HepG2 (cell line): ENCODE measurements at regions not wholly inside any gene's neighbourhood (a gene's known extent, or its start where the extent isn't known, plus 50 kb on each side); places are given as distances from the start of the nearest gene placed in this dataset.

Experiments used
- ATAC-seq: fragments of 200-7000 bp; cut with Tn5 transposase; 3 replicates; pipeline ENCODE4 v1.9.1; 2020; ENCODE audit warnings: mild to moderate bottlenecking, moderate library complexity
- BruUV-seq: library from RNA; stranded (reverse); fragments of 400-500 nt; replicated peaks from 2 replicates; lab custom pipeline; 2021; lab: Mats Ljungman, UMichigan
- CTCF ChIA-PET: fragments of 300-600 bp; formaldehyde crosslinking; extraction: SDS; loops from one replicate; lab custom pipeline; 2021; ENCODE audit warnings: low total read pairs, inconsistent platforms, low intra/inter-chr PET ratio; lab: Yijun Ruan, JAX
- POLR2A ChIA-PET: fragments of 350-600 bp; sonication (Branson Sonifier 250); formaldehyde crosslinking; loops from one replicate; lab custom pipeline; 2020; ENCODE audit warnings: antibody characterized with exemption, inconsistent platforms; lab: Yijun Ruan, JAX
- DNase-seq: peaks from one replicate; pipeline ENCODE4 v3.0.0-alpha.2; 2015; ENCODE audit warnings: low spot score
- FAIRE-seq: peaks from 3 replicates; lab custom pipeline; 2011; peaks lifted over from hg19 to GRCh38; lab: Jason Lieb, UNC
- H2AFZ ChIP-seq: one replicate; pipeline ENCODE4 v1.6.1; 2011; ENCODE audit warnings: low read length, inconsistent platforms
- H3K27ac ChIP-seq: fragments of 300-600 bp; 3 replicates; pipeline ENCODE4 v1.8.0; 2011; ENCODE audit warnings: mixed run types, mild to moderate bottlenecking, mixed read lengths, low read length, inconsistent platforms; ENCODE audit not compliant: insufficient read depth; ENCODE audit errors: extremely low read length
- H3K27me3 ChIP-seq, 2 experiments: fragments of 200-600 bp in 1 of 2; 2 replicates in 1 of 2; 3 replicates in 1 of 2; pipeline versions ENCODE4 v1.6.0 to v1.8.0; 2011; ENCODE audit warnings: low read length in 2 of 2, mild to moderate bottlenecking in 2 of 2, moderate library complexity in 2 of 2, inconsistent platforms in 1 of 2; ENCODE audit not compliant: insufficient read depth in 2 of 2, control insufficient read depth in 1 of 2
- H3K36me3 ChIP-seq, 2 experiments: fragments of 200-600 bp in 1 of 2; replicated peaks in 1 of 2; 2 replicates in 1 of 2; 3 replicates in 1 of 2; pipeline versions ENCODE4 v1.5.1 to v1.8.0; 2011; ENCODE audit warnings: low read length in 2 of 2, inconsistent platforms in 1 of 2; ENCODE audit not compliant: insufficient read depth in 2 of 2, control insufficient read depth in 1 of 2
- H3K4me1 ChIP-seq: 2 replicates; pipeline ENCODE4 v1.5.1; 2012; ENCODE audit warnings: low read length, inconsistent platforms; ENCODE audit not compliant: insufficient read depth
- H3K4me2 ChIP-seq: 2 replicates; pipeline ENCODE4 v1.6.0; 2011; ENCODE audit warnings: low read depth, low read length, inconsistent platforms
- H3K4me3 ChIP-seq, 3 experiments: fragments of 200-600 bp in 1 of 3; sonication (generic), shearing (Covaris generic) in 1 of 3; replicated peaks in 1 of 3; 2 replicates each; pipeline ENCODE4 v1.5.1; 2011 to 2016; ENCODE audit warnings: low read length in 3 of 3, inconsistent platforms in 2 of 3, low read depth in 2 of 3, mild to moderate bottlenecking in 2 of 3, control low read depth in 1 of 3, mixed read lengths in 1 of 3; ENCODE audit not compliant: insufficient read depth in 1 of 3
- H3K79me2 ChIP-seq: one replicate; pipeline ENCODE4 v1.6.1; 2011; ENCODE audit warnings: low read length, inconsistent platforms; ENCODE audit not compliant: insufficient read depth
- H3K9ac ChIP-seq: 2 replicates; pipeline ENCODE4 v1.6.0; 2011; ENCODE audit warnings: mild to moderate bottlenecking, low read depth, low read length, inconsistent platforms; ENCODE audit not compliant: insufficient read depth
- H3K9me3 ChIP-seq: 2 replicates; pipeline ENCODE4 v1.5.1; 2012; ENCODE audit warnings: mild to moderate bottlenecking, low read length
- H4K20me1 ChIP-seq: 2 replicates; pipeline ENCODE4 v1.6.0; 2011; ENCODE audit warnings: inconsistent platforms, mild to moderate bottlenecking, low read length, moderate library complexity; ENCODE audit not compliant: insufficient read depth
- ATF7 ChIP-seq, 2 experiments: fragments of 450-650 bp in 1 of 2; sonication (generic) in 1 of 2; formaldehyde crosslinking in 1 of 2; IDR thresholded peaks; 2 replicates each; pipeline versions ENCODE4 v1.4.0 to v1.6.1; 2016 to 2020; ENCODE audit warnings: antibody characterized with exemption in 1 of 2, mild to moderate bottlenecking in 1 of 2, missing genetic modification reagents in 1 of 2
- CREB1 ChIP-seq, 2 experiments: fragments of 450-650 bp in 1 of 2; IDR thresholded peaks; 2 replicates each; pipeline ENCODE4 v1.6.1; 2016 to 2017; ENCODE audit warnings: control low read depth in 1 of 2, mild to moderate bottlenecking in 1 of 2, missing compliant biosample characterization in 1 of 2, missing genetic modification characterization in 1 of 2
- JARID2 ChIP-seq: sonication (generic); formaldehyde crosslinking; IDR thresholded peaks from 2 replicates; pipeline ENCODE4 v1.8.1; 2023; ENCODE audit warnings: missing genetic modification reagents, inconsistent platforms; ENCODE audit not compliant: insufficient replicate concordance
- NCOA2 ChIP-seq: sonication (generic); formaldehyde crosslinking; IDR thresholded peaks from 2 replicates; pipeline ENCODE4 v1.8.0; 2022; ENCODE audit warnings: inconsistent platforms
- NFE2L2 ChIP-seq: fragments of 150-350 bp; IDR thresholded peaks from 2 replicates; pipeline ENCODE4 v1.6.1; 2014; ENCODE audit warnings: low read length
- POLR2G ChIP-seq: fragments of 200-400 bp; formaldehyde crosslinking; IDR thresholded peaks from 2 replicates; pipeline ENCODE4 v1.6.1; 2018; ENCODE audit warnings: mild to moderate bottlenecking, low read depth, low read length, moderate library complexity
- SMAD3 ChIP-seq: sonication (generic); formaldehyde crosslinking; IDR thresholded peaks from 2 replicates; pipeline ENCODE4 v1.4.0; 2020; ENCODE audit warnings: missing genetic modification reagents
- SMYD3 ChIP-seq: sonication (generic); formaldehyde crosslinking; IDR thresholded peaks from 2 replicates; pipeline ENCODE4 v1.8.1; 2023; ENCODE audit warnings: mild to moderate bottlenecking, missing genetic modification reagents
- SP4 ChIP-seq: sonication (generic); formaldehyde crosslinking; IDR thresholded peaks from 2 replicates; pipeline ENCODE4 v1.8.1; 2023; ENCODE audit warnings: mild to moderate bottlenecking, missing genetic modification reagents
- ZBTB20 ChIP-seq: sonication (generic); formaldehyde crosslinking; IDR thresholded peaks from 2 replicates; pipeline ENCODE4 v1.8.1; 2023; ENCODE audit warnings: missing genetic modification reagents, low read depth, mild to moderate bottlenecking, borderline replicate concordance
- ZBTB42 ChIP-seq: sonication (generic); formaldehyde crosslinking; IDR thresholded peaks from 2 replicates; pipeline ENCODE4 v1.5.0; 2020; ENCODE audit warnings: mild to moderate bottlenecking, missing genetic modification reagents
- ZFP62 ChIP-seq: sonication (generic); formaldehyde crosslinking; IDR thresholded peaks from 2 replicates; pipeline ENCODE4 v1.4.0; 2020; ENCODE audit warnings: missing genetic modification reagents
- ZNF441 ChIP-seq: sonication (generic); formaldehyde crosslinking; IDR thresholded peaks from 2 replicates; pipeline ENCODE4 v1.7.0; 2021; ENCODE audit warnings: missing genetic modification reagents, borderline replicate concordance
- WGBS: methylation state at CpG from one replicate; pipeline ENCODE4 v1.1.6; 2017; ENCODE audit warnings: low lambda C conversion rate; 5-methylcytosine and 5-hydroxymethylcytosine counted together
- in situ Hi-C: cut with HindIII; loops from 2 replicates; pipeline ENCODE4 v1.10.0; 2017; ENCODE audit warnings: low pct_unique_long_range_greater_than_20kb; ENCODE audit not compliant: extremely low pct_ligation_motif_present
- intact Hi-C: fragments of 100-400 bp; cut with micrococcal nuclease; formaldehyde crosslinking; loops from one replicate; pipeline ENCODE4 v1.10.0; 2022; ENCODE audit not compliant: unreplicated experiment
- TF ChIP-seq, protein P1 (sequence below): IDR thresholded peaks from 2 replicates; pipeline ENCODE4 v1.6.1; 2012; ENCODE audit warnings: low read length, improper control_type of control experiment
- TF ChIP-seq, protein P2 (sequence below): sonication (generic); formaldehyde crosslinking; IDR thresholded peaks from 2 replicates; pipeline ENCODE4 v1.8.1; 2023; ENCODE audit warnings: missing genetic modification reagents, mild to moderate bottlenecking, borderline replicate concordance
- TF ChIP-seq, protein P3 (sequence below): sonication (generic); formaldehyde crosslinking; IDR thresholded peaks from 2 replicates; pipeline ENCODE4 v1.4.0; 2020; ENCODE audit warnings: mild to moderate bottlenecking, missing genetic modification reagents, borderline replicate concordance

DNA sequence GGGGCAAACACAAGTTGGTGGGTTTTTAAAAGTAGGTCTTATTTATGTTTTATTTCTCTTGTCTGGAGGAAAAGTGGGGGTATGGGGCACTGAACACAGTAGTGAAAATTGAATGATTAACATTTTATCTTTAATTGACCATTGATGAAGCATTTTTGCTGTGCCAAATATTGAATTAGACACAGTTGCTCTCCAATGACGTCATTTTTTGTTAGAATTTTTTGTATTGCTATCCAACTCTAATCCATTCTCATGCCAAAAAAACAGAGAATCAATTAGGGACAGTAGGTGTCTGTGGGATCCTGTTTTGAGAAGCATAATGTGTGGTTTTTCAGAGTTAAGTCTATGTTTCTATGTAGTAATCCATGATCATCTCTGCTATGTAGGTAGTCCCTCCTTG lies 1032.8 kb downstream of the STPG2 start:
- ATAC-seq (no peak), DNase-seq (no peak), FAIRE-seq (no peak)
- Histone ChIP-seq H3K4me3 (no peak overlapping the region), H3K4me2 (no peak overlapping the region), H3K4me1 (no peaks in the 10 kb centered on the region), H3K79me2 (no peaks in the 10 kb centered on the region), H3K9ac (no peak overlapping the region), H2AFZ (no peak overlapping the region), H3K27ac (no peak overlapping the region), H3K27me3 (no peaks in the 10 kb centered on the region), H3K36me3 (no peaks in the 10 kb centered on the region), H3K9me3 (peaks cover 14% of the 10 kb centered on the region), H4K20me1 (no peaks in the 10 kb centered on the region)
- POLR2A ChIA-PET = no interaction called here
- CTCF ChIA-PET = no interaction called here
- TF ChIP-seq ZFP62 (no peak), SMYD3 (CRISPR knock-in tag) (no peak), ZBTB42 (CRISPR knock-in tag) (no peak), CREB1 (IDR thresholded peaks at IDR 0.05) (peak; percentile 88), CREB1 (CRISPR knock-in tag; IDR thresholded peaks at IDR 0.05) (no peak), SMAD3 (CRISPR knock-in tag) (no peak), SP4 (CRISPR knock-in tag) (no peak), ZNF441 (CRISPR knock-in tag) (no peak), ZBTB20 (CRISPR knock-in tag) (no peak), ATF7 (IDR thresholded peaks at IDR 0.05) (peak; percentile 98), ATF7 (CRISPR knock-in tag; IDR thresholded peaks at IDR 0.05) (no peak), NFE2L2 (no peak), JARID2 (no peak), POLR2G (no peak), NCOA2 (CRISPR knock-in tag) (no peak)
- TF ChIP-seq, protein P1, sequence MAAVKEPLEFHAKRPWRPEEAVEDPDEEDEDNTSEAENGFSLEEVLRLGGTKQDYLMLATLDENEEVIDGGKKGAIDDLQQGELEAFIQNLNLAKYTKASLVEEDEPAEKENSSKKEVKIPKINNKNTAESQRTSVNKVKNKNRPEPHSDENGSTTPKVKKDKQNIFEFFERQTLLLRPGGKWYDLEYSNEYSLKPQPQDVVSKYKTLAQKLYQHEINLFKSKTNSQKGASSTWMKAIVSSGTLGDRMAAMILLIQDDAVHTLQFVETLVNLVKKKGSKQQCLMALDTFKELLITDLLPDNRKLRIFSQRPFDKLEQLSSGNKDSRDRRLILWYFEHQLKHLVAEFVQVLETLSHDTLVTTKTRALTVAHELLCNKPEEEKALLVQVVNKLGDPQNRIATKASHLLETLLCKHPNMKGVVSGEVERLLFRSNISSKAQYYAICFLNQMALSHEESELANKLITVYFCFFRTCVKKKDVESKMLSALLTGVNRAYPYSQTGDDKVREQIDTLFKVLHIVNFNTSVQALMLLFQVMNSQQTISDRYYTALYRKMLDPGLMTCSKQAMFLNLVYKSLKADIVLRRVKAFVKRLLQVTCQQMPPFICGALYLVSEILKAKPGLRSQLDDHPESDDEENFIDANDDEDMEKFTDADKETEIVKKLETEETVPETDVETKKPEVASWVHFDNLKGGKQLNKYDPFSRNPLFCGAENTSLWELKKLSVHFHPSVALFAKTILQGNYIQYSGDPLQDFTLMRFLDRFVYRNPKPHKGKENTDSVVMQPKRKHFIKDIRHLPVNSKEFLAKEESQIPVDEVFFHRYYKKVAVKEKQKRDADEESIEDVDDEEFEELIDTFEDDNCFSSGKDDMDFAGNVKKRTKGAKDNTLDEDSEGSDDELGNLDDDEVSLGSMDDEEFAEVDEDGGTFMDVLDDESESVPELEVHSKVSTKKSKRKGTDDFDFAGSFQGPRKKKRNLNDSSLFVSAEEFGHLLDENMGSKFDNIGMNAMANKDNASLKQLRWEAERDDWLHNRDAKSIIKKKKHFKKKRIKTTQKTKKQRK = no peak
- TF ChIP-seq, protein P2, sequence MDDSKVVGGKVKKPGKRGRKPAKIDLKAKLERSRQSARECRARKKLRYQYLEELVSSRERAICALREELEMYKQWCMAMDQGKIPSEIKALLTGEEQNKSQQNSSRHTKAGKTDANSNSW = no peak
- TF ChIP-seq, protein P3, sequence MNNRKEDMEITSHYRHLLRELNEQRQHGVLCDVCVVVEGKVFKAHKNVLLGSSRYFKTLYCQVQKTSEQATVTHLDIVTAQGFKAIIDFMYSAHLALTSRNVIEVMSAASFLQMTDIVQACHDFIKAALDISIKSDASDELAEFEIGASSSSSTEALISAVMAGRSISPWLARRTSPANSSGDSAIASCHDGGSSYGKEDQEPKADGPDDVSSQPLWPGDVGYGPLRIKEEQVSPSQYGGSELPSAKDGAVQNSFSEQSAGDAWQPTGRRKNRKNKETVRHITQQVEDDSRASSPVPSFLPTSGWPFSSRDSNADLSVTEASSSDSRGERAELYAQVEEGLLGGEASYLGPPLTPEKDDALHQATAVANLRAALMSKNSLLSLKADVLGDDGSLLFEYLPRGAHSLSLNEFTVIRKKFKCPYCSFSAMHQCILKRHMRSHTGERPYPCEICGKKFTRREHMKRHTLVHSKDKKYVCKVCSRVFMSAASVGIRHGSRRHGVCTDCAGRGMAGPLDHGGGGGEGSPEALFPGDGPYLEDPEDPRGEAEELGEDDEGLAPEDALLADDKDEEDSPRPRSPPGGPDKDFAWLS (CRISPR knock-in tag) = no peak
- in situ Hi-C loops (no loop called here), intact Hi-C loops (no loop called here)
- BruUV-seq = no TSS peak
- WGBS = 0% methylated on average over 1 of the region's 1 CpG
